ENCODE measurements at regions not wholly inside any gene's neighbourhood (a gene's known extent, or its start where the extent isn't known, plus 50 kb on each side); places are given as distances from the start of the nearest gene placed in this dataset.

DNA sequence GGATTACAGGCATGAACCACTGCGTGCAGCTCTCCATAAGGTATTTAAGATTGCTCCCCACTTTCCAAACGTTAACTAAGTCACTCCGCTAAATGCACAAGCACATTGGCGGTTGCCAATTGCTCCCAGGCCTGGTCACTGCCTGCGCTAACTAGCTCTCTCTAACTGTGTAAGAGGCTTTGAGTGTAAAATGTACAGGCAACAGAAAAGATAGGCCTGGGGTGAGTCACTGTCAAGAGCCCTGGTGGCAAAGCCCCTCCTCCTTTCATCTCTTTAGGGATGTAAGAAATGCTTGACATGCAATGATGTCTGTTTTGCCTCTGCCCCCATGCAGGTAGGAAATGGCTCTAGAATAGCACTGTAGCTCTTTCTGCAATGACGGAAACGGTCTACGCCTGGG, 329.7 kb upstream of the GATB start:
- Histone ChIP-seq H3K27ac (no peak overlapping the region), H3K27me3 (no peaks in the 10 kb centered on the region), H3K4me3 (no peak overlapping the region), H3K4me1 (no peaks in the 10 kb centered on the region), H3K9me3 (no peaks in the 10 kb centered on the region), H3K36me3 (no peaks in the 10 kb centered on the region), H3K9ac (ENCODE audit: low read depth in 2 of 2, low read length in 2 of 2) (no peak overlapping the region)
- TF ChIP-seq CTCF (IDR thresholded peaks at IDR 0.05): no peak
- intact Hi-C loops (cut with DNase I): no loop called here
- no peak for DNase-seq

DNA sequence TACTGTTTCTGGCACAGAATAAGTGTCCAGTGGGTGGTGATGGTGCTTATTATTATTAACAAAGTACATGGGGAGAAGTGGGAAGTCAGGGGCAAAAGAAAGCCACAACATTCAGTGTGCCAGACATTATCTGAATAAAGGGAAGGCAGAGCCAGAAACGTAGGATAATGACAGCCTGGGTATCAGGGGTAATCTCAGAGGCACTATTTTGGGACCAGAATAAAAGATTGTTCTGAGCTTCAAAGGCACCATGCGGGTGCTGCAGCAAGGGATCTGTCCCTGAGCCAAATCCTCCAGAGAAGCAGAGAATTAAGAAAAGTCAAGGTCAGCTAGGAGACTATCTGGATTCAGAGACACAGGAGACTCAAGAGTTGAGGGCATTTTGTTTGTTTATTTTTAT, 328.8 kb upstream of the GATB start:
- no peak for TF ChIP-seq CTCF (IDR thresholded peaks at IDR 0.05)
- Histone ChIP-seq H3K4me3 (no peak overlapping the region), H3K27me3 (no peaks in the 10 kb centered on the region), H3K9me3 (no peaks in the 10 kb centered on the region), H3K4me1 (no peaks in the 10 kb centered on the region), H3K9ac (ENCODE audit: low read depth in 2 of 2, low read length in 2 of 2) (no peak overlapping the region), H3K36me3 (no peaks in the 10 kb centered on the region), H3K27ac (no peak overlapping the region)
- no peak for DNase-seq
- intact Hi-C loops (cut with DNase I): no loop called here

DNA sequence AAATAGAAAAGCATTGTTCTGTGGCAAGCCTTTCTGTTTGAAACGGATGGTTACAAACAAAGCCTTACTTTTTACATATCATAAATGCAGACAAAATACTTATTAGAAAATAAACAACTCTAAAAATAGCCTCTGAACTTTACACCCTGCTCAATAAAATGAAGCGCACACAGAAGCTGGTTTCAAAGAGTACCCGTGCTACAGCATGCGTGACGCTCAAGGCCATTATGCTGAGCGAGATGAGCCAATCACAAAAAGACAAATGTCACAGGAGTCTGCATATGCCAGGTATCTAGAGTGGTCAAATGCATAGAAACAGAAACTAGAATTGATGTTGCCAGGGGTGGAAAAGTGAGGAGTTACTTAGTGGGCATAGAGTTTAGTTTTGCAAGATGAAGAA, 326.5 kb upstream of the GATB start:
- H3K4me1 ChIP-seq: no peaks in the 10 kb centered on the region
- no peaks in the 10 kb centered on the region for H3K36me3 ChIP-seq
- H3K9me3 ChIP-seq: no peaks in the 10 kb centered on the region
- TF ChIP-seq CTCF (IDR thresholded peaks at IDR 0.05): no peak
- no peak overlapping the region for H3K27ac ChIP-seq
- H3K9ac ChIP-seq (ENCODE audit: low read depth in 2 of 2, low read length in 2 of 2): no peak overlapping the region
- H3K4me3 ChIP-seq: no peak overlapping the region
- intact Hi-C loops (cut with DNase I): no loop called here
- no peak for DNase-seq
- H3K27me3 ChIP-seq: no peaks in the 10 kb centered on the region

- intact Hi-C loops (cut with DNase I): no loop called here
- Histone ChIP-seq H3K9ac (ENCODE audit: low read depth in 2 of 2, low read length in 2 of 2) (no peak overlapping the region), H3K4me3 (no peak overlapping the region), H3K36me3 (no peaks in the 10 kb centered on the region), H3K27me3 (no peaks in the 10 kb centered on the region), H3K27ac (no peak overlapping the region), H3K4me1 (no peaks in the 10 kb centered on the region), H3K9me3 (no peaks in the 10 kb centered on the region)
- no peak for DNase-seq
- TF ChIP-seq CTCF (IDR thresholded peaks at IDR 0.05): no peak
Measured at GRCh38 chr4:152085657-152086056, 324.9 kb upstream of the GATB start.

DNA sequence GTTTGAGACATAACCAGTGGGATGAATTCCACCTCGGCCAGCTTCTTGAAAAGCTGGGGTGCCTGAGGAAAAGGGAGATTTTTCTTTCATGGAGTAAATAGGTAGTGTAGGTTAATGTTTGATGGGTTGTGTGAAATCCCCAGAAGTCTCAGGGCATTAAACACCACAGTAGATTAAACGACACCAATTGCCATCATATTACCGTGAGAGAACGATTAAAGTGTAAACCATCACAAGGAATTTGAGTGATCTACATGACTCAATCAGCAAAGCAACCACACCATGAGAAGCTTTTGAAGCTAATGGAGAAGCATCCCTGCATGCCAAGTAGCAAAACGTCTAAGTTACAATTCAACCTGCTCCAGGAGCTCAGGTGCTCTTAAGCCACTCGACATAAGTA, 322.5 kb upstream of the GATB start:
- Histone ChIP-seq H3K27ac (no peak overlapping the region), H3K27me3 (no peaks in the 10 kb centered on the region), H3K4me1 (no peaks in the 10 kb centered on the region), H3K36me3 (no peaks in the 10 kb centered on the region), H3K4me3 (no peak overlapping the region), H3K9me3 (no peaks in the 10 kb centered on the region), H3K9ac (ENCODE audit: low read depth in 2 of 2, low read length in 2 of 2) (no peak overlapping the region)
- no peak for TF ChIP-seq CTCF (IDR thresholded peaks at IDR 0.05)
- intact Hi-C loops (cut with DNase I): no loop called here
- DNase-seq: no peak

DNA sequence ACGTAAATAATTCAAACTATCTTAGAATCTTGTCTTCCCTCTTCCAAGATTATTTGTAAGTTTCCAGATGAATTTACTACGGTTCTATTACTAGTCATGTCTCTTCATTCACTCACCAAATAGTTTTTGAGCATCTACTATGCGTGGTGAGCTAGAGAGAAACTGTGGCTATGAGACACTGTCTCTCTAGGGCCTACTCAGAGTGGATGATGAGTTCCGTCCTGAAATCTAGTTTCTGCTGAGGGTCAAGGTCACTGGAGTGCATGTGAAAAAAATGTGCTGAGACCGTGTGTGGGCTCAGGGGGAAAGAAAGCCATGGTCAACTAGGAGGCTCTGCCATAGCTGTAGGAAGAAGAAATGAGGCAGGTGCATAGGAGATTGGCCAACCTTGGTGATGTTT, 320.2 kb upstream of the GATB start:
- Histone ChIP-seq H3K36me3 (no peaks in the 10 kb centered on the region), H3K27me3 (no peaks in the 10 kb centered on the region), H3K27ac (no peak overlapping the region), H3K4me1 (no peaks in the 10 kb centered on the region), H3K9me3 (no peaks in the 10 kb centered on the region), H3K4me3 (no peak overlapping the region), H3K9ac (ENCODE audit: low read depth in 2 of 2, low read length in 2 of 2) (no peak overlapping the region)
- no peak for DNase-seq
- no peak for TF ChIP-seq CTCF (IDR thresholded peaks at IDR 0.05)
- intact Hi-C loops (cut with DNase I): no loop called here
